ENCODE measurements at regions not wholly inside any gene's neighbourhood (a gene's known extent, or its start where the extent isn't known, plus 50 kb on each side); places are given as distances from the start of the nearest gene placed in this dataset.
A peak's percentile ranks its signal among the peaks of the same experiment; 100 is the strongest.

- WGBS: 93% methylated on average over 13 of the region's 13 CpGs
These were observed 383.1 kb upstream of the CADM1 start for GRCh38 chr11:115887316-115887715.

DNA sequence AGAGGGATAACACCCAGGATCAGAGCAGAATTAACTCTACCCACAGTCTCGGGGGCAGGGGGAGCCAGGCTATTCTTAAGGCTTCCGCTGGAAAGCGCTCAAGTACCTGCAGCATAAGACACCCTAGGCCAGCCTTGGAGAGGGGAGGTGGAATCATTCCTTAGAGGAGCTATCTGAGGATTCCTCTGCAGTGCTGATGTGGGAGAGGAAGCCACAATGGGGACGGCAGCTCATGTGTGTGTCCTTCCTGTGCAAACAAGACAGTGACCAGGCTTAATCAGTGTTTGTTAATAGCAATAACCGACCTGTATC is 382.2 kb upstream of the CADM1 start:
- Histone ChIP-seq H3K4me3 (ENCODE audit: low read length) (no peak overlapping the region), H3K4me1 (ENCODE audit: control insufficient read depth, insufficient read depth, low read length) (no peaks in the 10 kb centered on the region), H3K9me3 (ENCODE audit: control insufficient read depth, low read length) (no peaks in the 10 kb centered on the region), H3K27me3 (ENCODE audit: control insufficient read depth, insufficient read depth) (no peaks in the 10 kb centered on the region), H3K27ac (ENCODE audit: low read length) (no peak overlapping the region)
- DNase-seq (no peak), ATAC-seq (no peak)
- WGBS: 78% methylated on average over 5 of the region's 5 CpGs
- intact Hi-C loops (cut with DNase I): loop anchor here in 1 of 4 donors (10.0 kb wide), 1 partner anchor 58 kb away; no protein-coding TSS in a partner anchor

More at GRCh38 chr11:115887316-115887715, 383.1 kb upstream of the CADM1 start:
- ATAC-seq (no peak), DNase-seq (no peak)
- Histone ChIP-seq H3K4me3 (ENCODE audit: low read length) (no peak overlapping the region), H3K27me3 (ENCODE audit: control insufficient read depth, insufficient read depth) (no peaks in the 10 kb centered on the region), H3K9me3 (ENCODE audit: control insufficient read depth, low read length) (no peaks in the 10 kb centered on the region), H3K27ac (ENCODE audit: low read length) (no peak overlapping the region), H3K4me1 (ENCODE audit: control insufficient read depth, insufficient read depth, low read length) (no peaks in the 10 kb centered on the region)
- intact Hi-C loops (cut with DNase I): loop anchor here in 1 of 4 donors (10.0 kb wide), 1 partner anchor 57 kb away; no protein-coding TSS in a partner anchor

DNA sequence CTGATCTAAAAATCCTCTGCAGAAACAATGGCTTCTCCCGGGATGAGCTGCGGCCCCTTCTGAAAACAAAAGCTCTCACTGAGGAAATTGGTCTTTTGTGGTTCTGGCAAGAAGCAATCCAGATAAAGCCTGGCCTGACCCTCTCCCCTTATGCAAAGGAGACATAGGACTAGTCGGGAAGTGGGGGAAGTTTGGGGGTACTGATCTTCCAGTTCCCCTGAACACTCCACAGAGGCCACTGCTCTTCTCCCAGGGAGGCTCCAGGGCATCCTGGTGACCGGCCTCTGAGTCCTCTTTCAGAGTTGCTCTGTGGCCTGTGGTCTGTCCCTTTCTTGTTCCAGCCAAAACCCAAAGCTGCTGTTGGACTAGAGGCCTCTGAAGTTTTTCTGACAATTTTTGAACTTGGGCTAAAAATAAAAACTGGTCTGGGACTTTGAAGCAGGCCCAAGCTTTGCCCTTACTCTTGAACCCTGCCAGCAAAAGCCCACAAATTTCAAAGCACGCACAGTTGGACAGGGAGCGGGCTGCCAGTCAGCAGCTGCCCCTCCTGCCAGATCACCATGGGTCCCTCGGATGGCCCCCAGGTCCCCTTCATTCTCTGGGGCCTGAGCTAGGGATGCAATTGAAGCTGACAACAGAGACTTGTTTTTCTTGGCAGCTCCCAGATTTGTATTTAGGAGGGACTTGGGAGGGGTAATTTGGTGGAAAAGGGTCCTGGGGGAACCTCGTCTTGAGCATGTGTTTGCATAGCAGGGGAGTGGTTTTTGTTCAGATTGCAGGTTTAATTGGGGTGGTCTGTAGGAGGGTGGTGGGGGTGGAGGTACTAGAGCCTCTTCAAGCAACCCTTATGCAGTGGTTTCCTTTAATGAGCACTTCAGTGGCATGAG is 381.6 kb upstream of the CADM1 start:
- WGBS: 49% methylated on average over 8 of the region's 8 CpGs
- Histone ChIP-seq H3K9me3 (ENCODE audit: control insufficient read depth, low read length) (no peaks in the 10 kb centered on the region), H3K27me3 (ENCODE audit: control insufficient read depth, insufficient read depth) (no peaks in the 10 kb centered on the region), H3K27ac (ENCODE audit: low read length) (no peak overlapping the region), H3K4me3 (ENCODE audit: low read length) (no peak overlapping the region), H3K4me1 (ENCODE audit: control insufficient read depth, insufficient read depth, low read length) (no peaks in the 10 kb centered on the region)
- ATAC-seq (peak; percentile 20 to 38), DNase-seq (no peak)
- intact Hi-C loops (cut with DNase I): loop anchor here in 1 of 4 donors (10.0 kb wide), 1 partner anchor 59 kb away; no protein-coding TSS in a partner anchor

- peak in 1 of 3 donors; percentile 38 for DNase-seq
- H3K9me3 ChIP-seq (ENCODE audit: control insufficient read depth, low read length): no peaks in the 10 kb centered on the region
- no peaks in the 10 kb centered on the region for H3K4me1 ChIP-seq (ENCODE audit: control insufficient read depth, insufficient read depth, low read length)
- no peak overlapping the region for H3K27ac ChIP-seq (ENCODE audit: low read length)
- WGBS: 39% methylated on average over 5 of the region's 5 CpGs
- H3K27me3 ChIP-seq (ENCODE audit: control insufficient read depth, insufficient read depth): no peaks in the 10 kb centered on the region
- H3K4me3 ChIP-seq (ENCODE audit: low read length): no peak overlapping the region
- intact Hi-C loops (cut with DNase I): loop anchor here in 1 of 4 donors (10.0 kb wide), 1 partner anchor 60 kb away; no protein-coding TSS in a partner anchor
- ATAC-seq: peak in 1 of 2 donors; percentile 35
These were observed 380.8 kb upstream of the CADM1 start for GRCh38 chr11:115884800-115885534.

DNA sequence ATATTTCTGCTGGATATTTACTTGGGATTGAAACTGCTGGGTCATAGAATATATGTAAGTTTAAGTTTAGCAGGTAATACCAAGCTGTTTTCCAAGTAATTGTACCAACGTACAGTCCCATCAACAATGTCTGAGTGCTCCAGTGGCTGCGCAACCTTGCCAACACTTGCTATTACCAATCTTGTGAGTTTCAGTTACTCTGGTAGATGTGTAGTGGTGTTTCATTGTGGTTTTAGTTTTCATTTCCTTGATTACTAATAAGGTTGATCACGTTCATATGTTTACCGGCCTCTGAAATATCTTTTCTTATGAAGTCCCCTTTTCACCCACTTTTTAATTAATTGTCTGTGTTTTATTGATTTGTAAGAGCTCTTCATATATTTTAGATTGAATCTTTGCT is 370.6 kb upstream of the CADM1 start:
- intact Hi-C loops (cut with DNase I): no loop called here
- ATAC-seq (no peak), DNase-seq (no peak)
- no peaks in the 10 kb centered on the region for H3K4me1 ChIP-seq (ENCODE audit: control insufficient read depth, insufficient read depth, low read length)
- H3K27me3 ChIP-seq (ENCODE audit: control insufficient read depth, insufficient read depth): no peaks in the 10 kb centered on the region
- no peak overlapping the region for H3K27ac ChIP-seq (ENCODE audit: low read length)
- 85% methylated on average over 4 of the region's 4 CpGs for WGBS
- H3K4me3 ChIP-seq (ENCODE audit: low read length): no peak overlapping the region
- H3K9me3 ChIP-seq (ENCODE audit: control insufficient read depth, low read length): no peaks in the 10 kb centered on the region

DNA sequence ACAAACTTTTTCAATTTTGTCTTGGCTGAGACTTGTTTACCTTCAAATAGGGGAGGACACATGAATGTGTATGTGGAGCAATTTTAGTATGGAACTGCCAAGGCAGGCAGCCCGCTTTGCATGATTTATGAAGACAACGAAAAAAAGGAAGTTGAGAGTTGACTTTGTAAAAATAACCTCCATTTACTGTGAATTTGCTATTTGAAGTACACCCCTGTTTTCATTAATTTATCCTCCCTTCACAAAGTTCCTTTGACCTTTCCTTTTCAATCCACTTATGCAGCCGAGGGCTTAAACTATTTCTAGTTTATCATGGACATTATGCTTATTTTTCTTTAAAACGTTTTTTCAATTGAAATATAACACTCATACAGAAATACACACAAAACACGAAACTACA is 369.6 kb upstream of the CADM1 start:
- intact Hi-C loops (cut with DNase I): no loop called here
- Histone ChIP-seq H3K4me3 (ENCODE audit: low read length) (no peak overlapping the region), H3K4me1 (ENCODE audit: control insufficient read depth, insufficient read depth, low read length) (no peaks in the 10 kb centered on the region), H3K9me3 (ENCODE audit: control insufficient read depth, low read length) (no peaks in the 10 kb centered on the region), H3K27me3 (ENCODE audit: control insufficient read depth, insufficient read depth) (no peaks in the 10 kb centered on the region), H3K27ac (ENCODE audit: low read length) (no peak overlapping the region)
- 53% methylated on average over 5 of the region's 5 CpGs for WGBS
- no peak for ATAC-seq
- DNase-seq: no peak

DNA sequence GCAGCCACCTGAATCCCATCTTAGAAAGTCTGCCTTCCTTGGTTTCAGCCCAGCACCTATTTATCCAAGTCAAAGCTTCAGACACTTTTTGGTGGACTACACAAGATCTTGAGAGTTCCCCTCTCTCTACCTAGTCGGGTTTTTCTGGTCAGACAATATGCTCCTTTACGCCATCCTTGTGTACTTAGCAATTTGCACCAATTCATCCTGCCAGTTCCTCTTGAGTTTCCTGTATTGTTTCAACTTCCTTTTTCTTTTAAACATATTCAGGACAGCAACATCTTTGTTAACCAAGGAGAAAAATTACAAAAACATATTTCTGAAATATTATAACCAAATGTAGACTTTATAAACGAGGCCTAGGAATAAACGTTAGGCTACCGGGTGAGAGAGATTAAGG is 368.2 kb upstream of the CADM1 start:
- Histone ChIP-seq H3K4me3 (ENCODE audit: low read length) (no peak overlapping the region), H3K27ac (ENCODE audit: low read length) (no peak overlapping the region), H3K27me3 (ENCODE audit: control insufficient read depth, insufficient read depth) (no peaks in the 10 kb centered on the region), H3K9me3 (ENCODE audit: control insufficient read depth, low read length) (no peaks in the 10 kb centered on the region), H3K4me1 (ENCODE audit: control insufficient read depth, insufficient read depth, low read length) (no peaks in the 10 kb centered on the region)
- DNase-seq (no peak), ATAC-seq (no peak)
- intact Hi-C loops (cut with DNase I): no loop called here
- 50% methylated on average over 5 of the region's 5 CpGs for WGBS

GRCh38 chr11:115871161-115871760 is 367.0 kb upstream of the CADM1 start:
- Histone ChIP-seq H3K27me3 (ENCODE audit: control insufficient read depth, insufficient read depth) (no peaks in the 10 kb centered on the region), H3K27ac (ENCODE audit: low read length) (no peak overlapping the region), H3K9me3 (ENCODE audit: control insufficient read depth, low read length) (no peaks in the 10 kb centered on the region), H3K4me3 (ENCODE audit: low read length) (no peak overlapping the region), H3K4me1 (ENCODE audit: control insufficient read depth, insufficient read depth, low read length) (no peaks in the 10 kb centered on the region)
- 94% methylated on average over 9 of the region's 9 CpGs for WGBS
- no peak for ATAC-seq
- peak in 1 of 3 donors; percentile 32 for DNase-seq
- intact Hi-C loops (cut with DNase I): no loop called here

GRCh38 chr11:115869780-115870431 is 365.7 kb upstream of the CADM1 start:
- intact Hi-C loops (cut with DNase I): no loop called here
- Histone ChIP-seq H3K4me3 (ENCODE audit: low read length) (no peak overlapping the region), H3K4me1 (ENCODE audit: control insufficient read depth, insufficient read depth, low read length) (no peaks in the 10 kb centered on the region), H3K27ac (ENCODE audit: low read length) (no peak overlapping the region), H3K9me3 (ENCODE audit: control insufficient read depth, low read length) (no peaks in the 10 kb centered on the region), H3K27me3 (ENCODE audit: control insufficient read depth, insufficient read depth) (no peaks in the 10 kb centered on the region)
- ATAC-seq: no peak
- DNase-seq: peak in 2 of 3 donors; percentile 35 to 58
- 55% methylated on average over 5 of the region's 5 CpGs for WGBS

- WGBS: 91% methylated on average over 2 of the region's 2 CpGs
These were observed 364.9 kb upstream of the CADM1 start for GRCh38 chr11:115869131-115869530.

More at GRCh38 chr11:115869131-115869530, 364.9 kb upstream of the CADM1 start:
- Histone ChIP-seq H3K27ac (ENCODE audit: low read length) (no peak overlapping the region), H3K4me1 (ENCODE audit: control insufficient read depth, insufficient read depth, low read length) (no peaks in the 10 kb centered on the region), H3K4me3 (ENCODE audit: low read length) (no peak overlapping the region), H3K27me3 (ENCODE audit: control insufficient read depth, insufficient read depth) (no peaks in the 10 kb centered on the region), H3K9me3 (ENCODE audit: control insufficient read depth, low read length) (no peaks in the 10 kb centered on the region)
- ATAC-seq (no peak), DNase-seq (peak in 1 of 3 donors; percentile 28)
- intact Hi-C loops (cut with DNase I): no loop called here

Data from right cardiac atrium (tissue), 5 donors.